ENCODE measurements at regions not wholly inside any gene's neighbourhood (a gene's known extent, or its start where the extent isn't known, plus 50 kb on each side); places are given as distances from the start of the nearest gene placed in this dataset.

DNA sequence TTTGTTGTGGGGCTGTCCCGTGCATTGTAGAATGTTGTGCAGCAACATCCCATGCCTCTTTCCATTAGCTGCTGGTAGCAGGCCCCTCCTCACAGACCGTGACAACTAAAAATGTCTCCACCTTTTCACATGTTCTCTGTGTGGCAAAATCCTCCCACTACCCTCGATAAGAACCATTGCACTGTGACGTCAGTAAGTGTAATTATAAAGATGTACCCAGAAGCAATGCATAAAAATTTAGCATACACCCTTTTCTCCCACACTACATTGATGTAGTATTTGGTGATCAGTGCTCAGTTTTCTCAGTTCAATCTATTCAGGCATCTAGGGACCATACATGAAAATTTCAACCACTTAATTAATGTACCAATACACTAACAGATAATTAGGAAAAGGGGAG is 389.9 kb downstream of the DOK5 start:
- 78 to 81% methylated on average over 4 of the region's 4 CpGs for WGBS, 2 donors
- no peak overlapping the region for H3K27ac ChIP-seq

DNA sequence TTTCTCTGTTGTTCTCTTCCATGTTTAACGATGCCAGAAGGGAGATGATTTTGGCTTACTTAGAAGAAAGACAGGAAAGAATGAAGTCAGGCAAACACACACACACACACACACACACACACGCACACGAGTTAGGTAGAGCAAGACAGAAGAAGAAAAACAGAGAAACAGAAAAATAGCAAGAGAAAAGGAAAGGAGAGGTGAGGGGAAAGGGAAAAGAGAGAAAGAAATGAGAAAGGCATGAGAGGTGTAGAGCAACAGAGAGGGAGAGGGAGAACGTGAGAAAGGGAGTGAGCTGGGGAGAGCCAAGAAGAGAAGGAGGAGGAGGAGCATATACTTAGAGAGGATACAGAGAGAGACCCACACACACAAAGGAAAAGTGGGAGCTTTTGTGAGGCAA is 385.3 kb downstream of the DOK5 start:
- H3K4me3 ChIP-seq: no peak overlapping the region
- H3K27ac ChIP-seq: no peak overlapping the region
- WGBS, 2 donors: 52 to 59% methylated on average over 4 of the region's 4 CpGs
- DNase-seq: no peak
- TF ChIP-seq, protein P1, sequence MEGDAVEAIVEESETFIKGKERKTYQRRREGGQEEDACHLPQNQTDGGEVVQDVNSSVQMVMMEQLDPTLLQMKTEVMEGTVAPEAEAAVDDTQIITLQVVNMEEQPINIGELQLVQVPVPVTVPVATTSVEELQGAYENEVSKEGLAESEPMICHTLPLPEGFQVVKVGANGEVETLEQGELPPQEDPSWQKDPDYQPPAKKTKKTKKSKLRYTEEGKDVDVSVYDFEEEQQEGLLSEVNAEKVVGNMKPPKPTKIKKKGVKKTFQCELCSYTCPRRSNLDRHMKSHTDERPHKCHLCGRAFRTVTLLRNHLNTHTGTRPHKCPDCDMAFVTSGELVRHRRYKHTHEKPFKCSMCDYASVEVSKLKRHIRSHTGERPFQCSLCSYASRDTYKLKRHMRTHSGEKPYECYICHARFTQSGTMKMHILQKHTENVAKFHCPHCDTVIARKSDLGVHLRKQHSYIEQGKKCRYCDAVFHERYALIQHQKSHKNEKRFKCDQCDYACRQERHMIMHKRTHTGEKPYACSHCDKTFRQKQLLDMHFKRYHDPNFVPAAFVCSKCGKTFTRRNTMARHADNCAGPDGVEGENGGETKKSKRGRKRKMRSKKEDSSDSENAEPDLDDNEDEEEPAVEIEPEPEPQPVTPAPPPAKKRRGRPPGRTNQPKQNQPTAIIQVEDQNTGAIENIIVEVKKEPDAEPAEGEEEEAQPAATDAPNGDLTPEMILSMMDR (IDR thresholded peaks at IDR 0.05): no peak
- TF ChIP-seq EP300 (IDR thresholded peaks at IDR 0.05) (no peak), POLR2AphosphoS5 (IDR thresholded peaks at IDR 0.05) (no peak), POLR2A (IDR thresholded peaks at IDR 0.05) (no peak)
- no peaks in the 10 kb centered on the region for H3K36me3 ChIP-seq
- H3K27me3 ChIP-seq: no peaks in the 10 kb centered on the region
- H3K4me1 ChIP-seq: no peaks in the 10 kb centered on the region
- no peak for ATAC-seq (ENCODE audit: low FRiP score in 2 of 2)
- H3K9me3 ChIP-seq: no peaks in the 10 kb centered on the region

More for the DNA sequence above, 389.9 kb downstream of the DOK5 start:
- Histone ChIP-seq H3K36me3 (no peaks in the 10 kb centered on the region), H3K4me3 (no peak overlapping the region), H3K9me3 (no peaks in the 10 kb centered on the region), H3K27me3 (no peaks in the 10 kb centered on the region), H3K4me1 (no peaks in the 10 kb centered on the region)
- DNase-seq (no peak), ATAC-seq (ENCODE audit: low FRiP score in 2 of 2) (no peak)
- no peak for TF ChIP-seq EP300 (IDR thresholded peaks at IDR 0.05)
- TF ChIP-seq POLR2A (IDR thresholded peaks at IDR 0.05): no peak
- TF ChIP-seq, protein P1 (IDR thresholded peaks at IDR 0.05): no peak

DNA sequence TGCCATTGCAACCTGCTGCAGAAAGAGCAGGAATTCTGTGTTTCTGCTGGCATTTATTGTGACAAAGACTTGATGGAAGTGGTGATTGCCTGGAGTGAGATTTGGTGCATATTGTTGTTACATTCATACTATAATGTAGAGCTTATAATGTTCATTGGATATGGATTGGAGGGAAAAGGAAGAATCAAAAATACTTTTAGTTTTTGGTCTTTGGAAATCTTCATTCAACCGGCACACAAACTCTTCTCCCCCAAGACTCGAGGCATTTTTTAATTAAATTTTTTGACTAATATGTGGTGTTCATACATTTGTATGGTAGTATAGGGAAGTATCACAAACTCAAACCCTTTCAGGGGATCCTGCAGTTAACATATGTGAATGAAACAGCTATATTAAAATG is 380.8 kb downstream of the DOK5 start:
- no peaks in the 10 kb centered on the region for H3K27me3 ChIP-seq
- no peak overlapping the region for H3K4me3 ChIP-seq
- ATAC-seq (ENCODE audit: low FRiP score in 2 of 2): no peak
- H3K27ac ChIP-seq: no peak overlapping the region
- no peaks in the 10 kb centered on the region for H3K9me3 ChIP-seq
- no peaks in the 10 kb centered on the region for H3K4me1 ChIP-seq
- no peak for DNase-seq
- H3K36me3 ChIP-seq: no peaks in the 10 kb centered on the region
- WGBS, 2 donors: 92 to 94% methylated on average over 2 of the region's 2 CpGs
- no peak for TF ChIP-seq POLR2A (IDR thresholded peaks at IDR 0.05)
- TF ChIP-seq EP300 (IDR thresholded peaks at IDR 0.05): no peak
- TF ChIP-seq, protein P1 (IDR thresholded peaks at IDR 0.05): no peak
- TF ChIP-seq POLR2AphosphoS5 (IDR thresholded peaks at IDR 0.05): no peak

DNA sequence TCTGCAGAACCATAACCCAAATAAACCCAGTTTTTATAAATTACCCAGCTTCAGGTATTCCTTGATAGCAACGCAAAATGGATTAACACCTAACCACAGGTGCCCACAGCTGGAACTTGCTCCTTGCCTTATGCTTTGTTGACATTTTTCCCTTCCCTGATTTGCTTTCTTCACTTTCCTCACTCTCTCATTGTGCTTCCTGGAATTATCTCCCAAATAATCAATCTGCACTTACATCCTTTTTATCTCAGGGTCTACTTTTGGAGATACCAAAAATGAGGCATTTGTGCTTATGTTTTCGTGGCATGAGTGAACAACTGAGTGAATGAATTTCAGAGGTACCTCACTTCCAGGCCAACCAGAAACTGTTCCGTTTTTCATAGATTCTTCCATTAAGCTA is 374.3 kb downstream of the DOK5 start:
- no peak overlapping the region for H3K27ac ChIP-seq
- WGBS, 2 donors: 77 to 83% methylated on average over 3 of the region's 3 CpGs
- TF ChIP-seq POLR2A (IDR thresholded peaks at IDR 0.05) (no peak), EP300 (IDR thresholded peaks at IDR 0.05) (no peak), POLR2AphosphoS5 (IDR thresholded peaks at IDR 0.05) (no peak)
- TF ChIP-seq, protein P1 (IDR thresholded peaks at IDR 0.05): no peak
- ATAC-seq (ENCODE audit: low FRiP score in 2 of 2) (no peak), DNase-seq (no peak)
- no peaks in the 10 kb centered on the region for H3K27me3 ChIP-seq
- H3K9me3 ChIP-seq: no peaks in the 10 kb centered on the region
- no peaks in the 10 kb centered on the region for H3K4me1 ChIP-seq
- no peaks in the 10 kb centered on the region for H3K36me3 ChIP-seq
- no peak overlapping the region for H3K4me3 ChIP-seq

DNA sequence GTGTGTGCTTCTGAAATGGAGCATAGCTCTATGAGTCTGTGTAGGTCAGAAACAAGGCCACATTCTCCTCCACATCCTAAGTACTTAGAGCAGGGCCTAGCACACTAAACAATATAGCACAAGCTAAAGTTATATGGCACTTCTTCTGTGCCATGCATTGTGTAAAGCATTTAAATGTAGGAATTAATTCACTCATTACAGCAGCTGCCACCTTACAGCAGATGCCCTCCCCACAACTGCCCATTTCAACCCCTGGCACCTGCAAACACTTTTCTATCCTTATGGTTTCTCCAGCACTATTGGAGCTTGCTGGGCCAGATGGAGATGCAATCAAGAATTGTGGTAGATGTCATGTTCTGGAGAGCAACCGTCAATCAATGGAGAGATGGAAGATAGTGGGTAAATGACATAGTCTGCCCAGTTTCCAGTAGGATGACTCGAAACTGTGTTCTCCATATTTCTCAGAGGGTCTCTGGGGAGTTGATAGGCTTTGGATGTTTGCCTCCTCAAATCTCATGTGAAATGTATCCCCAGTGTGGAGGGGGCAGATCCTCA is 373.7 kb downstream of the DOK5 start:
- TF ChIP-seq, protein P1 (IDR thresholded peaks at IDR 0.05): no peak
- no peak for TF ChIP-seq POLR2A (IDR thresholded peaks at IDR 0.05)
- no peak for TF ChIP-seq EP300 (IDR thresholded peaks at IDR 0.05)
- TF ChIP-seq POLR2AphosphoS5 (IDR thresholded peaks at IDR 0.05): no peak
- H3K4me1 ChIP-seq: no peaks in the 10 kb centered on the region
- no peak for ATAC-seq (ENCODE audit: low FRiP score in 2 of 2)
- 84 to 87% methylated on average over 2 of the region's 2 CpGs for WGBS, 2 donors
- no peaks in the 10 kb centered on the region for H3K27me3 ChIP-seq
- H3K9me3 ChIP-seq: no peaks in the 10 kb centered on the region
- H3K27ac ChIP-seq: no peak overlapping the region
- H3K4me3 ChIP-seq: no peak overlapping the region
- no peaks in the 10 kb centered on the region for H3K36me3 ChIP-seq
- DNase-seq: no peak
